ENCODE measurements at regions not wholly inside any gene's neighbourhood (a gene's known extent, or its start where the extent isn't known, plus 50 kb on each side); places are given as distances from the start of the nearest gene placed in this dataset.

DNA sequence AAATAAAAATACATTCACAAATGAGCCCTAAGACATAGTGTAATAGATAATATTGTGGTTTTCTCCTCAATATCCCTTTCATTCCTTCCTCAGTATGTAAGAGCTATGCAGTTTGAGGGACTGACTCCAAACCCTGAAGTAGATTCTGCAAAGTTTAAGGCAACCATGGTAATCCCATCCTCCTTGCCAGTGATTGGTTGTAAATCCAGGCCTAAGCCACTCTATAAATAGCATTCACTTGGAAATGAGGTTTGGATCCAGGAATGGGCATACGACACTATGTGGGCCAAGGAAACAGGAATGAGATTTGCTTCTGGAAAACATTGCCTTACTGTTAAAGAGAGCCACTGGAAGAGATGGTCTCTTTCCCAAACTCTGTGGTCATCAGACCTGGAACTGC lies 468.7 kb upstream of the SOX5 start:
- no peaks in the 10 kb centered on the region for H3K36me3 ChIP-seq
- no peak for DNase-seq
- H3K4me3 ChIP-seq: no peak overlapping the region
- no peak overlapping the region for H3K27ac ChIP-seq
- TF ChIP-seq, protein P1, sequence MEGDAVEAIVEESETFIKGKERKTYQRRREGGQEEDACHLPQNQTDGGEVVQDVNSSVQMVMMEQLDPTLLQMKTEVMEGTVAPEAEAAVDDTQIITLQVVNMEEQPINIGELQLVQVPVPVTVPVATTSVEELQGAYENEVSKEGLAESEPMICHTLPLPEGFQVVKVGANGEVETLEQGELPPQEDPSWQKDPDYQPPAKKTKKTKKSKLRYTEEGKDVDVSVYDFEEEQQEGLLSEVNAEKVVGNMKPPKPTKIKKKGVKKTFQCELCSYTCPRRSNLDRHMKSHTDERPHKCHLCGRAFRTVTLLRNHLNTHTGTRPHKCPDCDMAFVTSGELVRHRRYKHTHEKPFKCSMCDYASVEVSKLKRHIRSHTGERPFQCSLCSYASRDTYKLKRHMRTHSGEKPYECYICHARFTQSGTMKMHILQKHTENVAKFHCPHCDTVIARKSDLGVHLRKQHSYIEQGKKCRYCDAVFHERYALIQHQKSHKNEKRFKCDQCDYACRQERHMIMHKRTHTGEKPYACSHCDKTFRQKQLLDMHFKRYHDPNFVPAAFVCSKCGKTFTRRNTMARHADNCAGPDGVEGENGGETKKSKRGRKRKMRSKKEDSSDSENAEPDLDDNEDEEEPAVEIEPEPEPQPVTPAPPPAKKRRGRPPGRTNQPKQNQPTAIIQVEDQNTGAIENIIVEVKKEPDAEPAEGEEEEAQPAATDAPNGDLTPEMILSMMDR (IDR thresholded peaks at IDR 0.05 in 8 of 11, conservative IDR thresholded peaks at IDR 0.05 in 3 of 11): no peak
- TF ChIP-seq POLR2AphosphoS5 (IDR thresholded peaks at IDR 0.05): no peak
- no peak for TF ChIP-seq POLR2A (IDR thresholded peaks at IDR 0.05)
- WGBS, 5 donors: 63 to 97% (median 82%) methylated on average over 1 of the region's 1 CpG
- no peaks in the 10 kb centered on the region for H3K27me3 ChIP-seq (replicated peaks in 1 of 7)
- H3K9me3 ChIP-seq: peaks cover 0 to 9% (median 0%) of the 10 kb centered on the region in 8 donors
- intact Hi-C loops (cut with DNase I; ENCODE audit: low total_unique reads): no loop called here
- H3K4me1 ChIP-seq: peaks cover 0 to 19% (median 4%) of the 10 kb centered on the region in 6 donors

DNA sequence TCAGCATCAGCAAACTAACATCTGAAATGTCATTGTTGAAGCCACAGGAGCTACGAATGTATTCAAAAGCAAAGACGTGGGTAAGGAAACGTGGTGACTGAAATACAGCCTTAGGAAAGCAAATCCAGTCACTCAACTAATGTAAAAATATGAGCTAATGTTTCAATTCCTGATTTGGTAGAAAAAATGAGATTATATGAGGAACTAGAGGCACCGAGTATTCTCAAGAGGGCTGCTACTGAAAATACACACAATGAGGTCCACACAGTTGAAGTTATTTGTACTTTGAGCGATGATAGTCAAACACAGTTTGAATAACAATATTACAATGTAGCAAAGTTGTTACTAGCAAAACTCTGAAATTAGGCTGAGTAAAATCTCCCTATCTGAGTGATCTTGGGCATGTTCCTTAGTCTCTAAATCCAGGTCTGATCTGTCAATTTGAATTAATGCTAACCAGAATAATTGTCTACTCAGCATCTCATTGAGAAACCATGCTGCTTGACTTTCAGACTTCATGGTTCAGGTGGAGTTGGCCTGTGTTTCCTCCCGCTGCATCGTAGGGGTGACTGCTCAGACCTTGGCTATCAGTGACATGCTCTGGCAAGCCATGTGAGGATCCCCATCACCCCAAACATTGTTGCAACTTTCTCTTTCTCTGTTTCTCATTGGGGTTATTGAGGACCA lies 467.1 kb upstream of the SOX5 start:
- intact Hi-C loops (cut with DNase I; ENCODE audit: low total_unique reads): no loop called here
- peaks cover 0 to 19% (median 4%) of the 10 kb centered on the region in 6 donors for H3K4me1 ChIP-seq
- WGBS, 5 donors: 59 to 80% (median 71%) methylated on average over 7 of the region's 7 CpGs
- peak overlapping the region in 2 of 8 donors; percentile 6 to 15 for H3K27ac ChIP-seq
- H3K27me3 ChIP-seq (replicated peaks in 1 of 7): no peaks in the 10 kb centered on the region
- H3K4me3 ChIP-seq: no peak overlapping the region
- TF ChIP-seq, protein P1 (IDR thresholded peaks at IDR 0.05 in 8 of 11, conservative IDR thresholded peaks at IDR 0.05 in 3 of 11): no peak
- no peak for TF ChIP-seq POLR2AphosphoS5 (IDR thresholded peaks at IDR 0.05)
- no peak for TF ChIP-seq POLR2A (IDR thresholded peaks at IDR 0.05)
- peaks cover 0 to 9% (median 0%) of the 10 kb centered on the region in 8 donors for H3K9me3 ChIP-seq
- no peaks in the 10 kb centered on the region for H3K36me3 ChIP-seq
- no peak for DNase-seq

GRCh38 chr12:24415934-24416333 lies 466.5 kb upstream of the SOX5 start:
- no peak overlapping the region for H3K4me3 ChIP-seq
- H3K4me1 ChIP-seq: peaks cover 0 to 19% (median 4%) of the 10 kb centered on the region in 6 donors
- TF ChIP-seq, protein P1 (IDR thresholded peaks at IDR 0.05 in 8 of 11, conservative IDR thresholded peaks at IDR 0.05 in 3 of 11): no peak
- TF ChIP-seq POLR2AphosphoS5 (IDR thresholded peaks at IDR 0.05) (no peak), POLR2A (IDR thresholded peaks at IDR 0.05) (no peak)
- H3K9me3 ChIP-seq: peaks cover 0 to 5% (median 0%) of the 10 kb centered on the region in 8 donors
- intact Hi-C loops (cut with DNase I; ENCODE audit: low total_unique reads): no loop called here
- no peaks in the 10 kb centered on the region for H3K36me3 ChIP-seq
- 81 to 89% (median 86%) methylated on average over 6 of the region's 6 CpGs for WGBS, 5 donors
- peak overlapping the region in 1 of 8 donors; percentile 6 for H3K27ac ChIP-seq
- H3K27me3 ChIP-seq (replicated peaks in 1 of 7): no peaks in the 10 kb centered on the region
- DNase-seq: no peak

DNA sequence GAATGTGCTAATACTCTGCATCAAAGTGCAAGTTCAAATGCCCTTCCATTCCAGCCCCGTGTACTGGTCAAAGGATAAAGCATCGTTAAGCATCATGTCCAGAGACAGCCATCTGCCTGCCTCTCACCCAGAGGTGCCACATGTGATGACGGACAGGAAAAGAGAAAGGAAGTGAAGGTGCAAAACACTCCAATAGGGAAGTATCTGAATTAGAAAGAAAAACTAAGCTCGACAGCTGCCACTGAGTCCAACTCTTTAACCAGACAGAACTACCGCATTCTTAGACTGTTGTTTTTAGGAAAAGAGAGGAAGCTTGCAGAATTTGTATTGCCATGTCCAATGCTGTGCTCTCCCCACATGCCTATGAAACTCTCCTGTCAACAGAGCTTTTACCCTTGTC lies 465.0 kb upstream of the SOX5 start:
- TF ChIP-seq, protein P1 (IDR thresholded peaks at IDR 0.05 in 8 of 11, conservative IDR thresholded peaks at IDR 0.05 in 3 of 11): no peak
- no peak for TF ChIP-seq POLR2AphosphoS5 (IDR thresholded peaks at IDR 0.05)
- no peak for TF ChIP-seq POLR2A (IDR thresholded peaks at IDR 0.05)
- H3K27ac ChIP-seq: peak overlapping the region in 1 of 8 donors; percentile 2
- peaks cover 0 to 19% (median 4%) of the 10 kb centered on the region in 6 donors for H3K4me1 ChIP-seq
- WGBS, 5 donors: 15 to 28% (median 21%) methylated on average over 5 of the region's 5 CpGs
- no peak for DNase-seq
- no peak overlapping the region for H3K4me3 ChIP-seq
- intact Hi-C loops (cut with DNase I; ENCODE audit: low total_unique reads): no loop called here
- H3K36me3 ChIP-seq: no peaks in the 10 kb centered on the region
- no peaks in the 10 kb centered on the region for H3K9me3 ChIP-seq
- H3K27me3 ChIP-seq (replicated peaks in 1 of 7): no peaks in the 10 kb centered on the region

Data from spleen (tissue), 11 donors.